HL-60 (cell line): ENCODE measurements at regions not wholly inside any gene's neighbourhood (a gene's known extent, or its start where the extent isn't known, plus 50 kb on each side); places are given as distances from the start of the nearest gene placed in this dataset.

Source experiments
- DNase-seq, 2 experiments: peaks; one replicate each; pipeline ENCODE4 v3.0.0-alpha.2; 2010 to 2020; ENCODE audit warnings: low read depth in 1 of 2, low spot score in 1 of 2
- H3K27ac ChIP-seq: fragments of 250-450 bp; sonication (Bioruptor Pico); replicated peaks from 2 replicates; pipeline ENCODE4 v1.5.1; 2020; ENCODE audit warnings: mild to moderate bottlenecking, moderate library complexity
- H3K27me3 ChIP-seq: fragments of 250-450 bp; sonication (Bioruptor Pico); 2 replicates; pipeline ENCODE4 v1.5.1; 2021; ENCODE audit warnings: mild to moderate bottlenecking, moderate library complexity; ENCODE audit not compliant: insufficient read depth, poor library complexity, severe bottlenecking
- H3K4me3 ChIP-seq: replicated peaks from 2 replicates; pipeline ENCODE4 v1.5.1; 2011; ENCODE audit warnings: mild to moderate bottlenecking, control low read depth, low read length; ENCODE audit not compliant: insufficient read depth
- GABPA ChIP-seq: IDR thresholded peaks from 2 replicates; pipeline ENCODE4 v1.6.1; 2012; ENCODE audit warnings: low read depth
- POLR2AphosphoS5 ChIP-seq: IDR thresholded peaks from 2 replicates; pipeline ENCODE4 v1.6.1; 2012; ENCODE audit warnings: low read depth
- SPI1 ChIP-seq: IDR thresholded peaks from 2 replicates; pipeline ENCODE4 v1.6.1; 2012; ENCODE audit warnings: low read depth, mild to moderate bottlenecking, borderline replicate concordance
- TF ChIP-seq, protein P1 (sequence below): IDR thresholded peaks from one replicate; pipeline ENCODE4 v1.5.1; 2011; ENCODE audit warnings: low read length, control low read depth, inconsistent platforms; ENCODE audit not compliant: insufficient read depth
- TF ChIP-seq, protein P2 (sequence below): IDR thresholded peaks from 2 replicates; pipeline ENCODE4 v1.6.1; 2012; ENCODE audit warnings: low read depth; ENCODE audit not compliant: insufficient replicate concordance

DNA sequence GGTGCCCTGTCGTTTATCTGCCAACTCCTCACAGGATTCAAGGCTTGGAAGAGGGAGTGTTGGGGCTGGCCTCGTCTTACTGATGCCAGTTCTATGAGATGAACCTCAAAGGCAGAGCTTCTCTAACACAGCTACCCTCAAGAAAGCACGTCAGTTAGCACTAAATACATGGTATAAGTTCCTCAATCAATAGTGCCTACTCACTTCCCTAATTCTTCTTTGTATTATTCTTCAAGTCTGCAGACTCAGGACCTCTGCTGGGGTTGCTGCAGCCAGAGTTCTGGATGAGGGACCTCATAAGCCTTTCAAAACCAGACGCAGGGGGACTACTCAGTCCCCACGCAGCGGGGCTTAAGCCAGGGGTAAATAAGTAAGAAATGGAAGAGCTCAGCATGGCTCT lies 118.3 kb downstream of the VPREB1 start:
- no peak overlapping the region for H3K4me3 ChIP-seq
- no peak for TF ChIP-seq GABPA
- TF ChIP-seq, protein P1, sequence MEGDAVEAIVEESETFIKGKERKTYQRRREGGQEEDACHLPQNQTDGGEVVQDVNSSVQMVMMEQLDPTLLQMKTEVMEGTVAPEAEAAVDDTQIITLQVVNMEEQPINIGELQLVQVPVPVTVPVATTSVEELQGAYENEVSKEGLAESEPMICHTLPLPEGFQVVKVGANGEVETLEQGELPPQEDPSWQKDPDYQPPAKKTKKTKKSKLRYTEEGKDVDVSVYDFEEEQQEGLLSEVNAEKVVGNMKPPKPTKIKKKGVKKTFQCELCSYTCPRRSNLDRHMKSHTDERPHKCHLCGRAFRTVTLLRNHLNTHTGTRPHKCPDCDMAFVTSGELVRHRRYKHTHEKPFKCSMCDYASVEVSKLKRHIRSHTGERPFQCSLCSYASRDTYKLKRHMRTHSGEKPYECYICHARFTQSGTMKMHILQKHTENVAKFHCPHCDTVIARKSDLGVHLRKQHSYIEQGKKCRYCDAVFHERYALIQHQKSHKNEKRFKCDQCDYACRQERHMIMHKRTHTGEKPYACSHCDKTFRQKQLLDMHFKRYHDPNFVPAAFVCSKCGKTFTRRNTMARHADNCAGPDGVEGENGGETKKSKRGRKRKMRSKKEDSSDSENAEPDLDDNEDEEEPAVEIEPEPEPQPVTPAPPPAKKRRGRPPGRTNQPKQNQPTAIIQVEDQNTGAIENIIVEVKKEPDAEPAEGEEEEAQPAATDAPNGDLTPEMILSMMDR, result no peak
- TF ChIP-seq, protein P2, sequence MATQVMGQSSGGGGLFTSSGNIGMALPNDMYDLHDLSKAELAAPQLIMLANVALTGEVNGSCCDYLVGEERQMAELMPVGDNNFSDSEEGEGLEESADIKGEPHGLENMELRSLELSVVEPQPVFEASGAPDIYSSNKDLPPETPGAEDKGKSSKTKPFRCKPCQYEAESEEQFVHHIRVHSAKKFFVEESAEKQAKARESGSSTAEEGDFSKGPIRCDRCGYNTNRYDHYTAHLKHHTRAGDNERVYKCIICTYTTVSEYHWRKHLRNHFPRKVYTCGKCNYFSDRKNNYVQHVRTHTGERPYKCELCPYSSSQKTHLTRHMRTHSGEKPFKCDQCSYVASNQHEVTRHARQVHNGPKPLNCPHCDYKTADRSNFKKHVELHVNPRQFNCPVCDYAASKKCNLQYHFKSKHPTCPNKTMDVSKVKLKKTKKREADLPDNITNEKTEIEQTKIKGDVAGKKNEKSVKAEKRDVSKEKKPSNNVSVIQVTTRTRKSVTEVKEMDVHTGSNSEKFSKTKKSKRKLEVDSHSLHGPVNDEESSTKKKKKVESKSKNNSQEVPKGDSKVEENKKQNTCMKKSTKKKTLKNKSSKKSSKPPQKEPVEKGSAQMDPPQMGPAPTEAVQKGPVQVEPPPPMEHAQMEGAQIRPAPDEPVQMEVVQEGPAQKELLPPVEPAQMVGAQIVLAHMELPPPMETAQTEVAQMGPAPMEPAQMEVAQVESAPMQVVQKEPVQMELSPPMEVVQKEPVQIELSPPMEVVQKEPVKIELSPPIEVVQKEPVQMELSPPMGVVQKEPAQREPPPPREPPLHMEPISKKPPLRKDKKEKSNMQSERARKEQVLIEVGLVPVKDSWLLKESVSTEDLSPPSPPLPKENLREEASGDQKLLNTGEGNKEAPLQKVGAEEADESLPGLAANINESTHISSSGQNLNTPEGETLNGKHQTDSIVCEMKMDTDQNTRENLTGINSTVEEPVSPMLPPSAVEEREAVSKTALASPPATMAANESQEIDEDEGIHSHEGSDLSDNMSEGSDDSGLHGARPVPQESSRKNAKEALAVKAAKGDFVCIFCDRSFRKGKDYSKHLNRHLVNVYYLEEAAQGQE, result no peak
- peak; percentile 87 for TF ChIP-seq SPI1
- no peak for TF ChIP-seq POLR2AphosphoS5
- peaks cover 5% of the 10 kb centered on the region for H3K27me3 ChIP-seq
- peak in 1 of 2 experiments; percentile 14 for DNase-seq
- no peak overlapping the region for H3K27ac ChIP-seq

DNA sequence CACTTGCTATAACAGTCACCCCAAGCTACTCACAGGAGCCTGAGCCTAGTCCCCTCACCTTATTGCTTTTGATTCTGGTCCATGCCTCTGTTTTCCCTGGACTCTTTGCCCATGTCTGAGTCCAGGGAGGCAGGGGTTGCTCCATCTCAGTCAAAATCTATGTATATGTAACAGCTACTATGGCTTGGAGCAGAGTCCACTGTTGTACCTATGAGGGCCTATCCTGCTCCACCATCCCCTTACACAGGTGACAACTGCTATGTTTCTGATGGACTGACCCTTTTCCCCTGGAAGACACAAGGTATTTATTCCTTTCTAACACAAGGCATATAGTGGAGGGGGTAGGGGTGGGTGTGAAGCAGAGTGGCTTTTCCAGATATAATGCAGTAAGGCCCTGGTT lies 119.6 kb downstream of the VPREB1 start:
- no peak for DNase-seq
- no peak for TF ChIP-seq GABPA
- TF ChIP-seq SPI1, result no peak
- TF ChIP-seq, protein P2, result no peak
- TF ChIP-seq POLR2AphosphoS5, result no peak
- TF ChIP-seq, protein P1, result no peak
- Histone ChIP-seq H3K4me3 (no peak overlapping the region), H3K27me3 (peaks cover 5% of the 10 kb centered on the region), H3K27ac (no peak overlapping the region)

DNA sequence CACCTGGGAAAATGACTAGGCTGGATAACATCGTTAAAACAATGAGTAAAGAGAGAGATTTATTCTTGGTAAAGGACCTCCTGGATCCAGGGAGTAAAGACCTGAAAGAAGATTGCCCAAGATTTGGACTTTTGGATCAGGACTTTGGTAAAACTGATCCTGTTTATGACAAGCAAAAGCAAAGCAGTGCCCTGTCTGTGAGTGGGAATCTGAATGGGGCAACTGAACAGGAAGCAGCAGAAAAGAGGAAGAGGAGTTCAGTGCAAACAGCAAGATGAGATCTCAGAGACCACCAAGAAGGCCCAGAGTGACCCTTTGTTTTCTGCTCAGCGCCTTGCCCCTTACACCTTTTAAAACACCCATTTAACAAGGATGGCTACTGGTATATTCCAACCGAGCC lies 122.0 kb downstream of the VPREB1 start:
- Histone ChIP-seq H3K27me3 (no peaks in the 10 kb centered on the region), H3K27ac (no peak overlapping the region), H3K4me3 (no peak overlapping the region)
- TF ChIP-seq SPI1 (peak; percentile 85), POLR2AphosphoS5 (no peak), GABPA (no peak)
- TF ChIP-seq, protein P1, result no peak
- TF ChIP-seq, protein P2, result no peak
- DNase-seq, result no peak
